Central memory CD8-positive, alpha-beta T cell (primary cell): ENCODE measurements at regions not wholly inside any gene's neighbourhood (a gene's known extent, or its start where the extent isn't known, plus 50 kb on each side); places are given as distances from the start of the nearest gene placed in this dataset.

ENCODE experiments used
- ATAC-seq: fragments of 150-1000 bp; cut with Tn5 transposase; replicated peaks from 2 replicates; pipeline ENCODE4 v1.10.0; 2022; ENCODE audit warnings: mild to moderate bottlenecking, moderate FRiP score, moderate number of reproducible peaks; ENCODE audit not compliant: poor library complexity, severe bottlenecking; ENCODE audit errors: extremely low read depth
- DNase-seq, 2 donors: peaks; one replicate each; pipeline ENCODE4 v3.0.0; 2021; ENCODE audit warnings: low spot score in 2 of 2
- H3K27ac Mint-ChIP-seq: one replicate; pipeline ENCODE4 v1.8.0; 2022; ENCODE audit warnings: low read depth, mild to moderate bottlenecking, moderate library complexity, mixed read lengths
- H3K27me3 Mint-ChIP-seq: one replicate; pipeline ENCODE4 v1.8.0; 2022; ENCODE audit warnings: mixed read lengths
- H3K36me3 Mint-ChIP-seq: one replicate; pipeline ENCODE4 v1.8.0; 2022; ENCODE audit warnings: mild to moderate bottlenecking, moderate library complexity, mixed read lengths; ENCODE audit not compliant: insufficient read depth
- H3K4me1 Mint-ChIP-seq: one replicate; pipeline ENCODE4 v1.8.0; 2022; ENCODE audit warnings: mixed read lengths
- H3K4me3 Mint-ChIP-seq: one replicate; pipeline ENCODE4 v1.8.0; 2022; ENCODE audit warnings: mild to moderate bottlenecking, moderate library complexity, mixed read lengths
- H3K9me3 Mint-ChIP-seq: one replicate; pipeline ENCODE4 v1.8.0; 2022; ENCODE audit warnings: mixed read lengths

DNA sequence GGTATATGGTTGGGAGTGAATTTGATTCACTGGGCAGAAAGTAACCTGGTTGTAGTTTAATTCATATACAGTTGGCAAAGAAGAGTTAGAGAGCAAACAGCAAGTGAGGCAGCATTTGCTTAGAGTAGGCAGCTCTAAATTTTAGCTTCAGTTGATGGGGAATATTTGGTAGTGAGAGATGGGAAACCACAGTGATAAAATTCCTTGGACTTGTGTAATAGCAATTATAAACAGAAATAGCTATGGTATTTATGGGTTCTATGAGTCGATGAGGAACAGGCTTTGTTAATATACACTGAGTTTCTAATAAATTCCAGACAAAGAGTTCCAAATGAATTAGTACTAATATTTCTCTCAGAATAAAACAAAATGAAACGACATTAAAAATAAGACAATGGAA lies 894.0 kb downstream of the ROBO2 start:
- H3K9me3 Mint-ChIP-seq: peaks cover 29% of the 10 kb centered on the region
- no peak overlapping the region for H3K27ac Mint-ChIP-seq
- no peaks in the 10 kb centered on the region for H3K27me3 Mint-ChIP-seq
- no peak overlapping the region for H3K4me3 Mint-ChIP-seq
- H3K36me3 Mint-ChIP-seq: peaks cover 1% of the 10 kb centered on the region
- DNase-seq: no peak
- no peak for ATAC-seq
- no peaks in the 10 kb centered on the region for H3K4me1 Mint-ChIP-seq

DNA sequence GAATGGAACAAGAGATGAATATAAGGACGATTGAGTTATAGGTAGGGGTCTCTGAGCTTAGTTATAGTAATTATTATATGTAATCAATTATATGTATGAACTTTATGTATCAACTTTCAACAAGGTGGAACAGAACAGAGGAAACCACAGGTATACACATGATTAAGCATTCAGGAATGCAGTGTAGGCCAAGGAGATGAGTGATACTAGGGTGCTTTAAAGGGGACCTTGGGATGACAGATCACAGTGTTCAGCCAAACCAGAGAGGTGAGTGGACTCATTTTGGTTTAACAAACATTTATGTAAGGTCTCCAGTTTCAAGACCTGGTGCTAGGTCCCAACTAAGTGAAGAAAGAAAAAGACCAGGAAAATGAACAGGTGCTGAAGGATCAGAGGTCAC lies 895.5 kb downstream of the ROBO2 start:
- DNase-seq (no peak), ATAC-seq (no peak)
- Mint-ChIP-seq H3K9me3 (peaks cover 31% of the 10 kb centered on the region), H3K27me3 (no peaks in the 10 kb centered on the region), H3K4me1 (no peaks in the 10 kb centered on the region), H3K36me3 (no peaks in the 10 kb centered on the region), H3K4me3 (no peak overlapping the region), H3K27ac (no peak overlapping the region)

DNA sequence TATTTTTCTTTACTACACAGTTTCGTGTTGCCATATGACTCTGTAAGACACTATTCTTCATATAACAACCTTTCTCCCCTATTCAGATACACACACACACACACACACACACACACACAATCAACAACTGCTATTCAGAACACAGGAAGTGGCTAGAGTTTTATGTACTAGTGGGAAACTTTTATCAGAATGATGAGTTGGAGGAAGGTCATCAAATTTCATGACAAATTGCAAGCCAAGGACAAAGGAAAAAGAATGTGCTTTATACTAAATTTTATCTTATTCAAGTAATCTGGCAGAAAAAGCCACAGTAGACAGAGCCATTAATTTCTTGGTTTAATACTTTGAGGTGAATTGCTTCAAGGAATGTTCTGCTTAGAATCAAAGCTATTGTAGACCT lies 899.8 kb downstream of the ROBO2 start:
- H3K27me3 Mint-ChIP-seq: no peaks in the 10 kb centered on the region
- H3K27ac Mint-ChIP-seq: no peak overlapping the region
- H3K4me1 Mint-ChIP-seq: no peaks in the 10 kb centered on the region
- no peaks in the 10 kb centered on the region for H3K36me3 Mint-ChIP-seq
- ATAC-seq: no peak
- DNase-seq: no peak
- peaks cover 26% of the 10 kb centered on the region for H3K9me3 Mint-ChIP-seq
- no peak overlapping the region for H3K4me3 Mint-ChIP-seq

DNA sequence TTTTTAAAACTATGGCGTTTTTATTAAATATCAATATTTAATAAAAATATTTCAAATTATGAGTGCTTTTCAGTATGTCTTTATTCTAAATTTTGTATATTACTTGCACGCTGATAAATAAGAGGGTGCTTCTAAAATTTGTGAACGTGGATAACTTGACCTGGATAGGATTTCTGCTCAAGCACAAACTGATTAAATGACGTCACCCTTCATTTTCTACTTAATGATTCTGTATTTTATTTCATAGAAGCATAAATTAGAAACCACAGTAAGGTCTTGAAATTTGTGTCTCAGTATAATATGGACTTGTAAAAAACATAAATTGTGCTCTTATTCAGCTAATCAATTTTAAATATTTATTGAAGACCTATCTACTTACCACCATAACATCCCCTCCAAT lies 903.7 kb downstream of the ROBO2 start:
- no peak for DNase-seq
- H3K4me1 Mint-ChIP-seq: no peaks in the 10 kb centered on the region
- H3K4me3 Mint-ChIP-seq: no peak overlapping the region
- no peak overlapping the region for H3K27ac Mint-ChIP-seq
- H3K27me3 Mint-ChIP-seq: no peaks in the 10 kb centered on the region
- no peak for ATAC-seq
- H3K36me3 Mint-ChIP-seq: no peaks in the 10 kb centered on the region
- H3K9me3 Mint-ChIP-seq: peaks cover 24% of the 10 kb centered on the region

DNA sequence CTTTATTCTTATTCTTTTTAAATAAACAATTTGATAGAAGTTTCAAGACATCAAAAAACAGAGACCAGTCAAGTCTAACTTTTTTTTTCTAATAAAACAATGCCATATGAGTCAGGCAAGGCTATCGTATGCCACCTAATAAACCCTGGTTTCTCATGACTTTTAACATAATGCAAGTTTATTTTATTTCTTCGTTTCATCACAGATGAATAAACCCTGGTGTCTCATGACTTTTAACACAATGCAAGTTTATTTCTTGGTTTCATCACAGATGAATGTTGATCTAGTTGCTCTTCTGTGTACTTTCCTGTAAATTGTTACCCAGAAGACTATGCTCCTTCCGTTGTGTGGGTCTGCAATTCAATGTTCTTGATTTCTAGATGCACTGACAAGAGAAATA lies 905.4 kb downstream of the ROBO2 start:
- ATAC-seq (no peak), DNase-seq (no peak)
- Mint-ChIP-seq H3K36me3 (no peaks in the 10 kb centered on the region), H3K27ac (no peak overlapping the region), H3K9me3 (peaks cover 23% of the 10 kb centered on the region), H3K27me3 (no peaks in the 10 kb centered on the region), H3K4me1 (no peaks in the 10 kb centered on the region), H3K4me3 (no peak overlapping the region)

DNA sequence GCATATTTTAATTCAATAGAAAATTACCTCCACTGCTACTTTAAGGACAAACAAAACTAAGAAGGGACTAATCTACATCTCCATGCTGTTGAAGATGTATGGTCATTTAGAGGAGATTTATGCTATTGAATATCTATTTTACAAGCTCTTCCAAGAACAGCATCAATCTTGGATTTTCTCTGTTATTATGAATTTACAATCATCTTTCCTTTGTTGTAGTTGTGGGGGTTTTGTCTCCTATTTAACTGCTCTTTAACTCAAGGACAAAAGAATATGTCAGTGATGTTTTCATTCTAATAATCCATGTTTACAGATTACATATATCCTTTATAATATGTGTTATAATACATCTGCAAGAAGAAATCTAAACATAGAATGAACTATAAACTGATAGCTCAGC lies 907.8 kb downstream of the ROBO2 start:
- DNase-seq (no peak), ATAC-seq (no peak)
- Mint-ChIP-seq H3K9me3 (peaks cover 21% of the 10 kb centered on the region), H3K27ac (no peak overlapping the region), H3K36me3 (no peaks in the 10 kb centered on the region), H3K27me3 (no peaks in the 10 kb centered on the region), H3K4me3 (no peak overlapping the region), H3K4me1 (no peaks in the 10 kb centered on the region)

DNA sequence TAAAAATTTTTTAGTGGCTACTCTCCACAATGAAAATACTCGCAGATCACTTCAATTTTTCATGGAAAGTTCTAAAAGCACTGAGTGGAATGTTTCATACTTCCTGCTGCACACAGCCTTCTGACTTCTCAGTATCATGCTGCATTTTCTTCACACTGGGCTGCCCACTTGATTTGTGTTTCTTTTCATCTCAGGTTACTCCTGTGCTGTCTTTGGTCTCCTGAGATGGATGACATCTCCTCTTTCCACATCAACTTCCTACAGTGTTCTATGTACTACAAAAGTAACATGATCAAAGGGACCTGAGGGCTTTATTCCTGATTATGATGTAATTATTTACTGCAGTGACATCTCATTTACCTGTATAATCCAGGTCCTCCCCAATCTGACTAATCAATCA lies 927.7 kb downstream of the ROBO2 start:
- H3K4me3 Mint-ChIP-seq: no peak overlapping the region
- no peaks in the 10 kb centered on the region for H3K27me3 Mint-ChIP-seq
- H3K4me1 Mint-ChIP-seq: no peaks in the 10 kb centered on the region
- H3K27ac Mint-ChIP-seq: no peak overlapping the region
- no peak for ATAC-seq
- peaks cover 5% of the 10 kb centered on the region for H3K9me3 Mint-ChIP-seq
- H3K36me3 Mint-ChIP-seq: no peaks in the 10 kb centered on the region
- no peak for DNase-seq

DNA sequence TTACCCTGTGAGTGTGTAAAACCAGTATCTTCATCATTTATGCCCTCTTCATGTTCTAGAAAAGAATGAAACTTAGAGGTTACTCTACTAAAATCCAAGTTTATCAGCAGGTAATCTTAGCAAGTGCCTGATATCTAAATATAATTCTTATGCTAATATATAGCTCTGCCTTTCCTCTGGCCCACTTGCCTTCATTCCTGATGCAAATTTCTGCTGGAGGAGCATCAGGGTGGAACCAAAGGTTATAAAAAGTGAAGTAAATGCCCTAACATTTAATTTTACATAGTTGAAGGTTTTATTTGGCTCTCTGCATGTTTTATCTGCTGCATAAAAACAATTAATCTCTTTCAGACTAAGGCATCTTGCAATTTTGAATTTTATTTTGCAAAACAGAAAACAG lies 936.2 kb downstream of the ROBO2 start:
- peaks cover 20% of the 10 kb centered on the region for H3K9me3 Mint-ChIP-seq
- DNase-seq: no peak
- no peaks in the 10 kb centered on the region for H3K27me3 Mint-ChIP-seq

DNA sequence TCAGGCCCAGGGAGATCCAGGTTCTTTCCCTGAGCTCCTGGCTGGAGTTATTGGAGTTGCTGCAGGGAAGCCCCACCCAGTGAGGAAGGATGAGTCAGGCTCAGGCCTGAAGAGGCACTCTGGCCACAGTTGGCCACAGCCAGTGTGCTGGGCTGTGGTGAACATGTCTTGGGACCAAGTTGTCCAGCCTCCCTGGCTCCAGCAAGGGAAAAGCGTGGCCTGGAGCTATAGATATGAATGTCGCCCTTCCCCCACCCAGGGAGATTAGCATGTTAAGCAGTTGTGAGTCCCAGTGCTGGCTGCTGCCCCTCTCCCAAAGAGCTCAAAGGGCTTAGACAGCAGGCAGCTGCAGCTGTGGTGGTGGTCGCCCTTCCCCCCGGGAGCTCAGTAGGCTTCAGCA lies 963.2 kb downstream of the ROBO2 start:
- Mint-ChIP-seq H3K4me3 (no peak overlapping the region), H3K27ac (no peak overlapping the region), H3K36me3 (no peaks in the 10 kb centered on the region), H3K4me1 (no peaks in the 10 kb centered on the region), H3K27me3 (no peaks in the 10 kb centered on the region), H3K9me3 (peaks cover 31% of the 10 kb centered on the region)
- no peak for DNase-seq
- no peak for ATAC-seq

More for the DNA sequence above, 936.2 kb downstream of the ROBO2 start:
- Mint-ChIP-seq H3K36me3 (no peaks in the 10 kb centered on the region), H3K27ac (no peak overlapping the region), H3K4me3 (no peak overlapping the region), H3K4me1 (no peaks in the 10 kb centered on the region)
- no peak for ATAC-seq

DNA sequence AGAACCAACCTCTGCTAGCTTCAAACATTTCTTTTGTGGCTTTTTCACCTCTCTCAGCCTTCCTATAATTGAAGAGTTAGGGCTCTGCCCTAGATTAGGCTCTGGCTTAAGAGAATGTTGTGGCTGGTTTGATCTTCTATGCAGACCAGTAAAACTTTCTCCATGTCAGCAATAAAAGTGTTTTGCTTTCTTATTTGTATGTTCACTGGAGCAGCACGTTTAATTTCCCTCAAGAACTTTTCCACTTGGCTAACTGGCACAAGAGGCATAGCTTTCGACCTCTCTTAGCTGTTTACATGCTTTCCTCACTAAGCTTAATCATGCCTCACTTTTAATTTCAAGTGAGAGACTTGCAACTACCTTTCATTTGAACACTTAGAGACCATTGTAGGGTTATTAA lies 964.7 kb downstream of the ROBO2 start:
- DNase-seq (no peak), ATAC-seq (no peak)
- no peak overlapping the region for H3K27ac Mint-ChIP-seq
- no peaks in the 10 kb centered on the region for H3K4me1 Mint-ChIP-seq
- H3K36me3 Mint-ChIP-seq: no peaks in the 10 kb centered on the region
- H3K27me3 Mint-ChIP-seq: no peaks in the 10 kb centered on the region
- peaks cover 41% of the 10 kb centered on the region for H3K9me3 Mint-ChIP-seq
- no peak overlapping the region for H3K4me3 Mint-ChIP-seq

DNA sequence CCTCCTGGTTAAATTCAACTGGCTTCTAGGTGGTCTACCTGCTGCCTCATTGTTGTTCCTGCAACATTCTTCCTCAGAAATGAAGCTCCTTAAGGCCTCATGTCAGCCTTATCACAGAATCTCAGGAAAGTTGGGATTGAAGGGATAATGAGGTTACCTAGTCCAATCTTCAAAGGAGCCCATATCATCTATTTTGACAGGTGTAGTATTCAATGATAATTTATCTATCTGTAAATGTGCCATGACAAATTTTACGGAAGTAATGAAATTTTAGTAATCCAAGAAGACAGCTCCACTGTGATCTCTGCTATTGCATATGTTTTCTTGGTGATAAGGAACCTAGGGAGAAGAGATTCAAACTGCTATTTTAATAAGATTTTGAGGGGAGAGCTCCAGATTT lies 973.8 kb downstream of the ROBO2 start:
- peaks cover 51% of the 10 kb centered on the region for H3K9me3 Mint-ChIP-seq
- no peak overlapping the region for H3K4me3 Mint-ChIP-seq
- no peak overlapping the region for H3K27ac Mint-ChIP-seq
- H3K27me3 Mint-ChIP-seq: no peaks in the 10 kb centered on the region
- no peaks in the 10 kb centered on the region for H3K4me1 Mint-ChIP-seq
- ATAC-seq (no peak), DNase-seq (no peak)
- peaks cover 1% of the 10 kb centered on the region for H3K36me3 Mint-ChIP-seq

DNA sequence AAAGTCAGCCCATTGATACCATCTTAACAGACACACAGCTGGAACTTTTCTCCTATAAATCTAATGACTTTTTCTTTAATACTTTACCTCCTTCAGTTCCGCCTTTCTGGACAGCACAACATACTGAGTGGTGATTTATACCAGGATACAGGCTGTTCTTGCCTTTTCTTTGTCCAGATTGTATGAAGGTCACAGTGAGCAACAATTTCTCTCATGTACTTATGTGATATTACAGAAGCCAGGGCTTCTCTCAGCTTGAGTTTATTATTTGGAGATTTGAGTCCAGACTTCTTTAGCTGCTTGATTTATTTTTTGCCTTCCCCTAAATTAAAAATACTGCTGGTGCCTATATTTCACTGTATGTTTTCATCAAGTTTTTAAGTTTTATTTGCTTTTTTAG lies 976.0 kb downstream of the ROBO2 start:
- Mint-ChIP-seq H3K36me3 (peaks cover 1% of the 10 kb centered on the region), H3K27ac (no peak overlapping the region), H3K9me3 (peaks cover 49% of the 10 kb centered on the region), H3K4me3 (no peak overlapping the region), H3K4me1 (no peaks in the 10 kb centered on the region), H3K27me3 (no peaks in the 10 kb centered on the region)
- no peak for DNase-seq
- ATAC-seq: no peak

DNA sequence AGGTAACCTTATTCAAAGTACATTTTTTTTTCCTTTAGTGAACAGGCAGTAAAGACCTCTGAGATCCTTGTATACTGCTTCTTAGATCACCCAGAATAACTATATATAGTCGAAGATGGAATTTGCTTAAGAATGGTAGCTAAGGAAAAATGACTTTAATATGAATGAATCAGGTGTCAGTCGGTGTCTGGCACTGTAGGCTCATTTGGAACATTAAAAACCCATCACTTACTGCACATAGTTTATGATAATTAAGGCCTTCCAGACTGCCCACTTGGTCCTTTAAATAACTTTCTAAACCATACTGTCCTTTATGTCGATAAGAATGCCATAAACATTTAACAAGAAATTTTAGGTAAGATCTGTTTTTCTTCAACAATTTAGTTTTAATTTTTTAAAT lies 981.8 kb downstream of the ROBO2 start:
- no peak for ATAC-seq
- no peaks in the 10 kb centered on the region for H3K27me3 Mint-ChIP-seq

DNA sequence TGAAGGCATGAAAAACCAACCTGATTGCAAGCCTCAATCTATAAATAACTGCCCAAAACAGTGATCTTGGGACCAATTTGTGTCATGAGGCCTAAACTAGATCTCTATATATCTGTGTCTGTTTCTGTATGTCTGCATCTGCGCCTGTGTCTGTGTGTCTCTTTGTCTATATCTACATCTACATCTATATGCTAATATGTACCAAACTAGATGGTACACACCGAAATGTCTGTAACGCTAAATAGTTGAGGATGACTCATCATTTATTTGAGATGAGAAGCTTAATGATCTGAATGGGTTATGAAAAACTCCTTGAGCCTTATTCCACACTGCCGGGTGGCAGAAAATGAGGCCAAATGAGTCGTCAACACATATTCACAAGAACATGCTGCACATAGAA lies 982.3 kb downstream of the ROBO2 start:
- Mint-ChIP-seq H3K9me3 (peaks cover 22% of the 10 kb centered on the region), H3K4me1 (no peaks in the 10 kb centered on the region), H3K4me3 (no peak overlapping the region), H3K27me3 (no peaks in the 10 kb centered on the region), H3K27ac (no peak overlapping the region), H3K36me3 (no peaks in the 10 kb centered on the region)
- DNase-seq (no peak), ATAC-seq (no peak)

More for the DNA sequence above, 981.8 kb downstream of the ROBO2 start:
- Mint-ChIP-seq H3K9me3 (peaks cover 26% of the 10 kb centered on the region), H3K4me1 (no peaks in the 10 kb centered on the region), H3K36me3 (no peaks in the 10 kb centered on the region), H3K27ac (no peak overlapping the region), H3K4me3 (no peak overlapping the region)
- DNase-seq: no peak
